Left ventricle myocardium inferior (tissue), 1 donor: ENCODE measurements at regions not wholly inside any gene's neighbourhood (a gene's known extent, or its start where the extent isn't known, plus 50 kb on each side); places are given as distances from the start of the nearest gene placed in this dataset.

Experiments
- DNase-seq: peaks from one replicate; pipeline ENCODE4 v3.0.0-alpha.2; 2020
- H3K27ac ChIP-seq: fragments of 200-600 bp; replicated peaks from 2 replicates; pipeline ENCODE4 v1.8.0; 2021
- H3K27me3 ChIP-seq: fragments of 200-600 bp; 2 replicates; pipeline ENCODE4 v1.8.0; 2021; ENCODE audit warnings: low read depth
- H3K36me3 ChIP-seq: fragments of 200-600 bp; 2 replicates; pipeline ENCODE4 v1.8.0; 2021
- H3K4me1 ChIP-seq: fragments of 200-600 bp; 2 replicates; pipeline ENCODE4 v1.8.0; 2021
- H3K4me3 ChIP-seq: fragments of 200-600 bp; 2 replicates; pipeline ENCODE4 v1.8.0; 2021; ENCODE audit warnings: mild to moderate bottlenecking, moderate library complexity
- H3K9me3 ChIP-seq: fragments of 200-600 bp; replicated peaks from 2 replicates; pipeline ENCODE4 v1.8.0; 2021
- CTCF ChIP-seq: fragments of 200-600 bp; IDR thresholded peaks from 2 replicates; pipeline ENCODE4 v1.8.0; 2021; ENCODE audit warnings: antibody characterized with exemption, mild to moderate bottlenecking, borderline replicate concordance
- intact Hi-C: fragments of 100-400 bp; cut with micrococcal nuclease; formaldehyde crosslinking; loops from one replicate; pipeline ENCODE4 v1.11.0; 2022
- donor health status: DM: no; HTN: yes; CAD: no; lungs with severe emphysema.

DNA sequence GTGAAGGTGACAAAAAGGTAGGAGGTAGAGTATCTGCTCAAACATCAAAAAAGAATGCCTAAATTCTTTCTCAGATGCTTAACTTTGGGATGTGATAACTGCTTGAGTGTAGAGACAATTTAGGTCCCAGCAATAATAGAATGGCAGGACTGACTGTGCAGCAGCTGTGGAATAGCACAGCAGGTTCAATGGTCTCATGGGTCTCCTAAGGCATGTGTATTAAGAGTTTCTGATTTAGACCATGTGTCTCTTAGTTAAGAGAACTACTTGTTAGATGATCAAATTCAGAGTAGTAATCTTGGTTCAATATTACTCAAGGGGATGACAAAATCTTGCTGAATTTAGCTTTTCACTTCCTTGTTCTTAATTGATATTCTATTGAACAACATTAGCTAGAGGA is 72.0 kb downstream of the ALX1 start:
- no peak for DNase-seq
- intact Hi-C loops = no loop called here
- no peaks in the 10 kb centered on the region for H3K27me3 ChIP-seq

GRCh38 chr12:85356596-85357385 is 76.8 kb downstream of the ALX1 start:
- Histone ChIP-seq H3K9me3 (no peaks in the 10 kb centered on the region), H3K27ac (no peak overlapping the region), H3K27me3 (no peaks in the 10 kb centered on the region), H3K36me3 (no peaks in the 10 kb centered on the region), H3K4me1 (no peaks in the 10 kb centered on the region), H3K4me3 (no peak overlapping the region)
- DNase-seq = no peak
- intact Hi-C loops = no loop called here
- TF ChIP-seq CTCF = no peak

More for the DNA sequence above, 72.0 kb downstream of the ALX1 start:
- TF ChIP-seq CTCF = no peak
- H3K9me3 ChIP-seq = no peaks in the 10 kb centered on the region
- H3K27ac ChIP-seq = no peak overlapping the region
- no peaks in the 10 kb centered on the region for H3K4me1 ChIP-seq
- no peak overlapping the region for H3K4me3 ChIP-seq
- H3K36me3 ChIP-seq = no peaks in the 10 kb centered on the region

DNA sequence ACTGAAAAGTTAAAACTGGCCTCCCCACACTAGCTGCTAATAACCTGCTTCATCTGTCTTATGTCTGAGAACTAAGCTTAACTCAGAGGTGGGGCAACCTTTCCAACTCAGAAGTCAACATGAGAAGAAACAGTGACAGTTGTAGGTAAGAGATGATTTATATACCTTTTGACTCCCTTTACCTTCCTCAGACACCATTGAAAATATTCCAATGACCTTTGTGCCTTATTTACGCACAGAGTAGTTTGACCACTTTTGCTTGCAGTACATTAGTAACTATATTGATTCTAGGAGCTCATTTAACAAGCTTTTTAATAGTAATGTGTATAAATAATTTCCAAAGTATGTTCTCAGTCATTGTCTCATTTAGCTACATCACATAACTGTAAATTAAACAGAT is 77.6 kb downstream of the ALX1 start:
- Histone ChIP-seq H3K27ac (no peak overlapping the region), H3K4me1 (no peaks in the 10 kb centered on the region), H3K36me3 (no peaks in the 10 kb centered on the region), H3K27me3 (no peaks in the 10 kb centered on the region), H3K9me3 (no peaks in the 10 kb centered on the region), H3K4me3 (no peak overlapping the region)
- intact Hi-C loops = no loop called here
- DNase-seq = no peak
- TF ChIP-seq CTCF = no peak

DNA sequence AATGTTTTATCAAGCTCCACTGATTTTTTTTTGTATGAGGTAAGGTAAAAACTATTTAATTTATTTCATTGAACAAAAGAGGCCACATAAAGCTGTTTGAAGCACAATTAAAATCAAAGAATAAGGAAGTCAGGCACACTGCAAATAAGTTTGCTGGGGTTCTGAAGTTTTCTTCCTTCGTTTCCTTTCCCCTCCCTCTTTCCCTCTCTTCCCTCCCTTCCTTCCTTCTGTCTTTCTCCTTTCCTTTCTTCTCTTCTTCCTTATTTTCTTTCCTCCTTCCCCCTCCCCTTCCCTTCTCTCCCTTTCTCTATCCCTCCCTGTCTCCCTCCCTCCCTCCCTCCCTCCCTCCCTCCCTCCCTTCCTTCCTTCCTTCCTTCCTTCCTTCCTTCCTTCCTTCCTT is 78.7 kb downstream of the ALX1 start:
- H3K9me3 ChIP-seq = no peaks in the 10 kb centered on the region
- TF ChIP-seq CTCF = no peak
- intact Hi-C loops = no loop called here

DNA sequence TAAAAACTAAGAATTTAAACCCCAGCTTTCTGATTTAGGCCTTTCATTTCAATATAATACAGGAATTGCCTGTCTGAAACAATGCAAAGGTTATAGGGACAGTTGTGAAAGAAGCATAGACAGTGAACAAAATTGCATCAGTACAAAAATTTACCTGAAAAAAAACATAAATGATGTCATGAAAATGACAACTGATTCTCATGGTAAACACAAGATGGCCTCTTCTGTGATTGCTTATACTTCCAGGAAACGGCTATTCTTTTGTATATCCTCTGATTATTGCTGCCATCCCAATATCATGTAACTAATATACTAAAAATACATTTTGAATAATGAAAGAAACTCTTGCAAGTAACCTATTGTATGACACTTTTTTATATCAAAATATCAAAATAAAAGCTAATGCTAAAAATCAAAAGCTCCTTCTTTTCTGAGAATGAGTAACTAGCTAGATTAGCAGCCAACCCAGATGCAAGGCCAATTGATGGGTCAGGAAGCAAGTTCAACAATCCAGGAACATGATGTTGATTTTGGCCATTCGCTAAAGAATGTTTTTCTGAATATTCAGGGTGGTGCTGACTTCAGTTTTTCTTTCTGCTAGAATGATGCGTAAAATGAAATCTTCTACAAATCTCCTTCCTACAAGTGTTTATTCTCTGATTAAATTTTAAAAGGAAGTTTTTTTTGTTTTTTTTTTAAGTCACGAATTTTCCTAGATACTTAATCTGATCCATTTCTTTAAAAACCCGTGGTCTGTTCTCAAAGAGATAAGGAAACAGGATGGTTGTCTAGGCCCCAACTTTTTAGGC is 83.6 kb downstream of the ALX1 start:
- Histone ChIP-seq H3K4me3 (no peak overlapping the region), H3K4me1 (no peaks in the 10 kb centered on the region), H3K27ac (no peak overlapping the region), H3K36me3 (no peaks in the 10 kb centered on the region), H3K9me3 (no peaks in the 10 kb centered on the region), H3K27me3 (no peaks in the 10 kb centered on the region)
- no peak for DNase-seq
- intact Hi-C loops = no loop called here
- no peak for TF ChIP-seq CTCF

More for the DNA sequence above, 78.7 kb downstream of the ALX1 start:
- Histone ChIP-seq H3K4me3 (no peak overlapping the region), H3K27ac (no peak overlapping the region), H3K4me1 (no peaks in the 10 kb centered on the region), H3K27me3 (no peaks in the 10 kb centered on the region), H3K36me3 (no peaks in the 10 kb centered on the region)
- DNase-seq = no peak
